Esophagus (tissue), 2 donors: ENCODE measurements at regions not wholly inside any gene's neighbourhood (a gene's known extent, or its start where the extent isn't known, plus 50 kb on each side); places are given as distances from the start of the nearest gene placed in this dataset.
"Not testable (repeated sequence)": the region's sequence is repeated elsewhere in the genome, so short reads cannot be mapped to it uniquely, and the experiment has no call there.

ENCODE experiments used
- H3K27ac ChIP-seq, 2 donors: one replicate each; pipeline ENCODE4 v1.5.1; 2013; ENCODE audit warnings: low read depth in 2 of 2, mild to moderate bottlenecking in 2 of 2, inconsistent platforms in 1 of 2, low read length in 1 of 2, moderate library complexity in 1 of 2
- H3K27me3 ChIP-seq, 2 donors: one replicate each; pipeline ENCODE4 v1.6.1; 2013; ENCODE audit warnings: low read length in 2 of 2, control low read depth in 1 of 2, mild to moderate bottlenecking in 1 of 2; ENCODE audit not compliant: insufficient read depth in 2 of 2, control insufficient read depth in 1 of 2
- H3K36me3 ChIP-seq, 2 donors: one replicate each; pipeline ENCODE4 v1.6.1; 2013; ENCODE audit warnings: low read length in 1 of 2; ENCODE audit not compliant: control insufficient read depth in 2 of 2, insufficient read depth in 2 of 2
- H3K4me1 ChIP-seq, 2 donors: one replicate each; pipeline ENCODE4 v1.6.1; 2013; ENCODE audit warnings: low read length in 1 of 2; ENCODE audit not compliant: control insufficient read depth in 2 of 2, insufficient read depth in 2 of 2
- H3K4me3 ChIP-seq, 2 donors: one replicate each; pipeline ENCODE4 v1.5.1; 2013; ENCODE audit warnings: low read length in 2 of 2, mild to moderate bottlenecking in 2 of 2, low read depth in 1 of 2, moderate library complexity in 1 of 2
- H3K9me3 ChIP-seq, 2 donors: one replicate each; pipeline ENCODE4 v1.6.1; 2013; ENCODE audit warnings: mild to moderate bottlenecking in 2 of 2, low read depth in 1 of 2, low read length in 1 of 2, moderate library complexity in 1 of 2; ENCODE audit not compliant: control insufficient read depth in 2 of 2, insufficient read depth in 1 of 2
- WGBS, 2 donors: extraction: QIAGEN DNeasy Blood & Tissue Kit; methylation state at CpG; one replicate each; pipeline ENCODE4 v1.1.7; 2013; 5-methylcytosine and 5-hydroxymethylcytosine counted together
- donor health status: healthy with polysubstance abuse.
- donor health status: Bipolar disorder and iron deficiency.

GRCh38 chr11:3493152-3493551, 114.2 kb upstream of the ZNF195 start:
- not testable (repeated sequence) for H3K36me3 ChIP-seq, H3K4me3 ChIP-seq, H3K9me3 ChIP-seq, H3K27ac ChIP-seq, H3K4me1 ChIP-seq, H3K27me3 ChIP-seq
- 65 to 74% methylated on average over 3 of the region's 4 CpGs for WGBS, 2 donors

GRCh38 chr11:3488003-3488402, 109.1 kb upstream of the ZNF195 start:
- not testable (repeated sequence) for H3K36me3 ChIP-seq, H3K27me3 ChIP-seq, H3K9me3 ChIP-seq, H3K4me1 ChIP-seq, H3K27ac ChIP-seq, H3K4me3 ChIP-seq
- 14 to 17% methylated on average over 2 of the region's 2 CpGs for WGBS, 2 donors

GRCh38 chr11:3485737-3486136, 106.8 kb upstream of the ZNF195 start:
- 62 to 68% methylated on average over 9 to 10 of the region's 10 CpGs for WGBS, 2 donors
- not testable (repeated sequence) for H3K27ac ChIP-seq, H3K27me3 ChIP-seq, H3K4me1 ChIP-seq, H3K4me3 ChIP-seq, H3K9me3 ChIP-seq, H3K36me3 ChIP-seq

DNA sequence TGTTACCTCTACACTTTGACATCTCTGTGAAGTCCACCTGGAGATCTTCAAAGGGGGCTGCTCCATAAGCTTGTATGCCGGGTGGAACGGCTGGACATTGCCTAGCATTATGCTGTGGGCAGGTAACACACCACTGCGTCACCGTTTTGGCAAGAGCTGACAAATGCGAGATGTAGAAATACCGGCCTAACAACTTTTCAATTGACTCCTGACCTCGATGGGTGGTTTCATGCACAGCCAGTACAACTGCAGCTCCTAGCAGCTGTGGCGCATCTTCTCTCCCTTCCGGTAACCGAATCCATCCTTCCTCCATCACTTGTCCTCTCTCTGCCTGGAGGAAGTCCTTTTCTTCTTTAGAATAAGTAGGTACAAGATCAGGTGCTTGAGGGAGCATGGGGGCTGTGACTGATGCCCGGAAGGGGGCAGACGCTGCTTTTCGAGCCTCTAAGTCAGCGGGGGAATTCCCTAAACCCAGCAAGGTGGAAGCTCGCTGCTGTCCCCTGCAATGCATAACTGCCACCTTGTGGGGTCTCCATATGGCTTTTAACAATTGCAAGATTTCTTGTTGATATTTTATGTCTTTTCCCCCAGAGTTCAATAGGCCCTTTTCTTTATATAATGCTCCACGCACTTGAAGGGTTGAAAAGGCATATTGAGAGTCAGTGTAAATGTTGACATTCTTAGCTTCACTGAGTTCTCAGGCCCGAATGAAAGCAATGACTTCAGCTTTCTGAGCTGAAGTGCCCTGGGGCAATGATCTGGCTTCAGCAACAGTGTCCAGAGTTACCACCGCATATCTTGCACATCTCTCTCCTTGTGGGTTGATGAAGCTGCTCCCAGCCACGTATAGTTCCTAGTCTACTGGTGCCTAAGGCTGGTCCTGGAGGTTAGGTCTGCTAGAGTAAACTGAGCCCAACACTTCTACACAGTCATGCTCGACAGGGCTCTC, 98.3 kb upstream of the ZNF195 start:
- peak overlapping the region in 1 of 2 donors; percentile 65 for H3K27ac ChIP-seq
- not testable (repeated sequence) for H3K9me3 ChIP-seq, H3K4me1 ChIP-seq, H3K36me3 ChIP-seq, H3K27me3 ChIP-seq
- H3K4me3 ChIP-seq, result peak overlapping the region in 1 of 2 donors; percentile 26
- 43 to 47% methylated on average over 17 to 18 of the region's 20 CpGs for WGBS, 2 donors

DNA sequence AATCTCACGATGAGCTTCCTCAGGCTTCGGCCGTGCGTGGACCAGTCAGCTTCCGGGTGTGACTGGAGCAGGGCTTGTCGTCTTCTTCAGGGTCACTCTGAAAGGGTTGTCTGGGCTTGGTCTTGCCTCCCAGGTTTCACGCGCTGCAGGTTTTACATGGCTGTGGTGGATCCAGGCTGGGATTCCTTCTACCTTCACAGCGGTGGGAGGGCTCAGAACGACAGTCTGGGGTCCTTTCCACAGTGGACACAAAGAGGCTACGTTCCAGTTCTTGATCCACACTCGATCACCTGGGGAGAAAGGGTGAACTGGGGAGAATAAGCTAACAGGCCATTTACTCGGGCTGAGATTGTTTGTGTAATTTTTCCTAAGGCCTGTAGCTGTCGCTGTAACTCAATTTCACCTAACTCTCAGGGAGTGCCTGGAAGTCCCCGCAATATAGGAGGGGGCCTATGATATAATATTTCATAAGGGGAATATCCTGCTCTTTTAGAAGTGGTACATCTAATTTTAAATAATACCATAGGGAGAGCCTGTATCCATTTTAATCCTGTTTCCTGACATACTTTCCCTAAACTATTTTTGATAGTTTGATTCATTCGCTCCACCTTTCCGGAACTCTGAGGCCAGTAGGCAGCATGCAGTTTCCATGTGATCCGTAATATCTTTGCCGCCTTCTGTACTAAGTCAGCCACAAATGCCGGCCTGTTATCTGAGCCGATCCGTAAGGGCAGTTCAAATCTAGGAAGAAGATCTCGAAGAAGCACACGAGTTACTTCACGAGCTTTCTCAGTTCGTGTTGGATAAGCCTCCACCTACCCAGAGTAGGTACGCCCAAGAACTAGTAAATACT, 97.4 kb upstream of the ZNF195 start:
- H3K4me3 ChIP-seq, result peak overlapping the region in 1 of 2 donors; percentile 26
- H3K36me3 ChIP-seq, H3K4me1 ChIP-seq, H3K9me3 ChIP-seq, H3K27me3 ChIP-seq: not testable (repeated sequence)
- WGBS, 2 donors, result 43 to 47% methylated on average over 25 to 27 of the region's 27 CpGs
- H3K27ac ChIP-seq, result peak overlapping the region in 1 of 2 donors; percentile 65

- whole genome bisulfite sequencing, 2 donors, result 83 to 87% methylated on average over 8 of the region's 8 CpGs
- not testable (repeated sequence) for H3K36me3 ChIP-seq, H3K9me3 ChIP-seq, H3K4me1 ChIP-seq, H3K27ac ChIP-seq, H3K4me3 ChIP-seq, H3K27me3 ChIP-seq
Observed at GRCh38 chr11:3468963-3469362, 90.0 kb upstream of the ZNF195 start.

- WGBS, 2 donors, result 62 to 72% methylated on average over 5 of the region's 5 CpGs
- H3K27me3 ChIP-seq, H3K4me1 ChIP-seq, H3K27ac ChIP-seq, H3K9me3 ChIP-seq, H3K4me3 ChIP-seq, H3K36me3 ChIP-seq: not testable (repeated sequence)
Observed at GRCh38 chr11:3467599-3467998, 88.7 kb upstream of the ZNF195 start.

DNA sequence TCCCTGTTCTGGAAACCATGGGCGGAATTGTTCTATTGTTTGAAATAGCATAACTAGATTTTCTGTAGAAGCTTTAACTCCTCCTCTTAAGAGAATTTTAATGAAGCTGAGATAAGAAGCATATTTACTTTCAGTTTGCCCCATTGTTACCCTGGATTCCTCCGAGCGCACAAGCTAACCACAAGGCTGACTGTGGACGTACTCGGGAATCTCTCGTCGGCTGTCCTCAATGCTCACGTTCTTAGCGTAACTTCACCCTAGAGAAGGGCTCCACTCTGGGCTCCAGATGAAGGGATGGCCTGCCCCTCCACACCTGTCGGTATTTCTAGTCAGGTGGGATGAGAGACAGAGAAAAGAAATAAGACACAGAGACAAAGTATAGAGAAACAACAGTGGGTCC, 76.7 kb upstream of the ZNF195 start:
- not testable (repeated sequence) for H3K27me3 ChIP-seq, H3K4me3 ChIP-seq, H3K4me1 ChIP-seq, H3K9me3 ChIP-seq, H3K36me3 ChIP-seq, H3K27ac ChIP-seq
- 53 to 55% methylated on average over 10 of the region's 10 CpGs for WGBS, 2 donors

GRCh38 chr11:3454844-3455243, 75.9 kb upstream of the ZNF195 start:
- H3K9me3 ChIP-seq, H3K4me3 ChIP-seq, H3K27ac ChIP-seq, H3K27me3 ChIP-seq, H3K4me1 ChIP-seq, H3K36me3 ChIP-seq: not testable (repeated sequence)
- WGBS, 2 donors, result 2% methylated on average over 16 of the region's 16 CpGs
